Right lung (tissue), 2 donors: ENCODE measurements at regions not wholly inside any gene's neighbourhood (a gene's known extent, or its start where the extent isn't known, plus 50 kb on each side); places are given as distances from the start of the nearest gene placed in this dataset.
A peak's percentile ranks its signal among the peaks of the same experiment; 100 is the strongest.

Experiments used
- DNase-seq, 2 donors: peaks; one replicate each; pipeline ENCODE4 v3.0.0-alpha.2; 2013

- DNase-seq = no peak
Observed at GRCh38 chr12:25755136-25755970, 202.3 kb upstream of the LMNTD1 start.

DNA sequence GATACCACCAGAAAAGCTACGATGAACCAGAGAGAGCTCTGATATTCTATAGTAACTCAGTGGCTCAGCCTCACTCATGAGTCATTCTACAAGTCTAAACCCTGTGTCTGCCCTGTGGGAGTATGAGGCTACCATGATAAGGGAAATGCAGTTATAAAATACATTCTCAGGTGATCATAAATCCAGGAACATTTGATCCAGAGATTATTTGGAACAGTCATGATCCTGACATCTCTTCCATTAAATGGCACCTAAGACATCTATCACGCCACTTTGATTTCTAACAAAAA, 202.6 kb upstream of the RASSF8 start:
- no peak for DNase-seq

DNA sequence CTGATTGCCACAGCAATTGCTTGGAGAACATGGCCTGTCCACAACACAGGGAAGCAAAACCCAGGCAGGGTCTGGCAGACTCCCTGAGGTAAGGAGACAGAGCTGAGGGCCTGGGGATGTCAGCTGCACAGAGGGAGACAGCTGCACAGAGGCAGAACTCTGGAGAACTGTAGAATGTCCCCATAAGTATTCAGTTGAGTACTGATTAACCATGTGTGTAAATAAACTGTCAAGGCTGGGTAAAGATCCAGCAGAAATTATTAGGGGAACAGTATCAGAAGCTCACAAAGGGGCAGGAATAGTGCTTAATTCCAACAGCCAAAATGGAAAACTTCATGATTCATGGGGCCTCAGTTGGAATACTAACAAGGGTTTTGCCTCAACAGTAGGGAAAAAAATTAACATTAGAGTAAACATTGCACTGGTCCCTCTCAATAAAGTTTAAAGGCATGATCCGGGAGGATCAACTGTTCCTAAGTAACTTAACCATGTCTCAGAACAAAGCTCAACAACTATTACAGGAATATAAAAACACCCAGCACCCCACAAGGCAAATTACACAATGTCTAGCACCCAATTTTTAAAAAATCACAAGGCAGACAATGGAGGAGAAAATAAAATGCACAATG, 201.3 kb upstream of the RASSF8 start:
- DNase-seq = no peak

- DNase-seq = no peak
Observed at GRCh38 chr12:25759752-25760151, 198.7 kb upstream of the RASSF8 start.

- DNase-seq = no peak
Observed at GRCh38 chr12:25761356-25761755, 197.1 kb upstream of the RASSF8 start.

DNA sequence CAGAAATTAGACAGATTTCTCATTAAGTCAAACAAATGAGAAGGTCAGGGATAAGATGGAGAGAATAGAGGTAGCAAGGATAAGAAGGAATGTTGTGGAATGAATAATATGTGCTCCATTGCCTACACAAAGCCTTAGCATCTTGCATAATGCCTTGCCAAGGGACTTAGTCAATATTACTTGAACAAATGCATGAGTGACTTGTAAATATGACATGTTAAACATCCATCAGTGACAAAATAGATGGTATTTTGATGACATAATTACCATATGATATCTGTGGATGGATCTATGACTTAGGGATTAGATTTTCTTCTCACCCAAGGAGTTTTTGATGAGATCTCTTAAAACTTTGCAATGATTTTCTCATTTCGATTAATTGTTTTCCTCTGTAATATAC, 194.1 kb upstream of the RASSF8 start:
- no peak for DNase-seq

DNA sequence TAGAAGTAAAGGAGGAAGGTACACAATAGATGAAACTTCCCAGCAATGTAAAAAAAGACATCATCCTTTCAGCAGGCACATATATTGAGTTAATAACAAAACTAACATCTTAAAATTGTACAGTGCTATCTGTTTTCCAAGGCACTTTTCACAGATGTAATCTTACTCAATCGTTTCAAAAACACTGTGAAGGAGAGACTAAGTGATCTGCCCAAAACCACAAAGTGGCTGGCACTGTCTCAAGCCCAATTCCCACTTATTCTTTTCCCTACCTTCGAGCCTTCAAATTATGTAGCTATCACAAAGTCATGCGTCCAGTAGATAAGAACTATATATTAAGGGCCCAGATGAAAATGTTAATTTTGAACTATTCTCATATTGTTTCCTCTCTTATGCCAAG, 193.6 kb upstream of the RASSF8 start:
- no peak for DNase-seq

DNA sequence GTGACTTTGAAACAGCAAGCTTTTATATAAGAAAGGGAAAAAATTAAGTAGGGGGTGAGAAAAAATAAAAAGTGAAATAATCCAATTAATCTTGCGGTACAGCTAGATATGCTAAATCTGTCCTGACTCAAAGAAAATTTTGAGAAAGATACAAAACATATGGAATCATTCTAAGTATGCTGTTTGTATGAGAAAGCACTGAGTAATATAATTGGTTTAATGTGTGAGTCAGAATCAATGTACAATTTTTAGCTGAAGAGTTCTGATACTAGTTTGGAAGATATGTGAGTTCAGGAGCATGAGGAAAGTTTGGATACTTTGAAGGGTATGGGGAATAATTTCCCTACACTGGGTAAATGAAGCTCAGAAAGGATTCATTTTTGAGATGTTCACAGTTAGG, 190.9 kb upstream of the RASSF8 start:
- DNase-seq = no peak

DNA sequence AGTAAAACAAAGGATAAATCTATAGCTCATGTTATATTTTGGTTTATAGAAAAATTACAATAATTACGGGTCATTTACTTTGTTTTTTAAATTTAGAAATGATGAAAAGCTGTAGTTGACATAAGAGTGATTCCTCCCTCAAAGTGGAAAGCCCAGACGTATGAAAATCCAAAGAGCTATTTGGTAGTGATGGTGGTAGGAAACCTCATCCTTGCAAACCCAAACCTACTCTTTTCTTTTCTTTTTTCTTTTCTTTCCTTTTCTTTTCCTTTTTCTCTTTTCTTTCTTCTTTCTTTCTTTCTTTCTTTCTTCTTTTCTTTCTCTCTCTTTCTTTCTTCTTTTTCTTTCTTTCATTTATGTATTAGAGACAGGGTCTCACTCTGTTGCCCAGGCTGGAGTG, 190.3 kb upstream of the RASSF8 start:
- no peak for DNase-seq

GRCh38 chr12:25769082-25769945, 189.2 kb upstream of the RASSF8 start:
- DNase-seq = no peak

GRCh38 chr12:25771041-25771440, 187.4 kb upstream of the RASSF8 start:
- no peak for DNase-seq

DNA sequence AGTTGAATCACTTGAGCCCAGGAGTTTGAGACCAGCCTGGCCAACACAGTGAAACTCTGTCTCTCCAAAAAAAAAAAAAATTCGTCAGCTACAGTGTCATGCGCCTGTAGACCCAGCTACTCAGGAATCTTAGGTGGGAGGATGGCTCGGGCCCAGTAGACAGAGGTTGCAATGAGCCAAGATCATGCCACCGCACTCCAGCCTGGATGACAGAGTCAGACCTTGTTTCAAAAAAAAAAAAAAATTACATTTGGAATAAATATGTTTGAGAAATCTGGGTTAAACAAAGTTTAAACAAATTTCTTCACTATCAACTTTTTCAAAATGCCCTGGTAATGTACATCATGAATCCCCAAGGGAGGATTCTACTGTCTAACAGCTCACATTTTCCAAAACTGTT, 187.0 kb upstream of the RASSF8 start:
- no peak for DNase-seq

DNA sequence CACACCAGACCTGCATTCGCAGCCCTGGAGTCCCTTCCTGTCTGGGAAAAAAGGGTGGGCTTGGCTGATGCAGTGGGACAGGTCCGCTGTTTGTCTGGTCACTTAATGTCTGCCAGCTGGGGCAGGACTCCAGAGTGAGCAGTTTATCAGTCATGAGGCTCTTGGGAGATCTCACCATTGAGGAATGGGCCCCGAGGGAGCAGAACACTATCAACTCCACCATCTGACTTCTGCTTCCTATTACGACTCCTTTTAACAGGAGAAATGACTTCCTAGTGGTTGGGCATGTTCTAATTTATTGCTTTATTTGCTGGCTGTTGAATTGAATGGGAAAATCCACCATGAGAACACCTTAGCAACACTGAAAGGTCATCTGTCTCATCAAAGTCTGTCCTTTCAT, 182.5 kb upstream of the RASSF8 start:
- DNase-seq = no peak

DNA sequence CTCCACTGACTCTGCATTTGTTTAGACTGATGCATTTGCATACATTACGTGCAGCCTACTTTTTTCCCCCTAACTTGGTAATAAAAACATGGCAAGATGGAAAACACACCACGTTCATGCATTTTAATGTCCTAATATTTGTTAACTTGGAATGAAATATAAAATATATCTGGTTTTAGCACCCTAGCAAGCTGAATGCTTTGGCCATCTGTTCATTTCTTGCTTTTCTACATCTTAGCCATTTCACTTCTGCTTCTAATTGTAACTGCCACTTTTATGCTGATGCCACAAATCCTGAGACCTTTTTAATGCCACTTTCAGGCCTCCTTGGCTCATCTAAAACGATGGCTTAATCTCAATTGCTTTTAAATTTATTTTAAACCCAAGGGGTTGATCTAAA, 177.7 kb upstream of the RASSF8 start:
- no peak for DNase-seq

DNA sequence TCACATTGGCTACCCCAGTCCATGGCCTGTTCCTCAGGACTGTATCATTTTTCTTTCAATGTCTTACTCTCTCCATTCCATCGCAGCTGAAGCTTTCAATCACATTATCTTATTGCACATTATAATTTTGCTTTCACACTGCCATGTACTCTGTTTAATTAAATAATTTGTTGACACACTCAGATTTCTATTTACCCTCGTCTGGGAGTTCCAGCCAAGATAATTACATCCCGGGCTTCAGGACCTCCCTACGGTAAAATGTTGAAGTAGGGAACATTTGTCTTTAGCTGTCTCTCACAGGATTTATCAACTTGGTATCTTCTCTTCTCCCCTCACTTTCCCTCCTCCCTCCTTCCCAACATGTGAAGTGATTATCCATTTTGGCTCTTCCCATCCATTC, 177.2 kb upstream of the RASSF8 start:
- no peak for DNase-seq

GRCh38 chr12:25783566-25783965, 174.9 kb upstream of the RASSF8 start:
- DNase-seq = no peak

- no peak for DNase-seq
Observed at GRCh38 chr12:25784669-25785068, 173.8 kb upstream of the RASSF8 start.

DNA sequence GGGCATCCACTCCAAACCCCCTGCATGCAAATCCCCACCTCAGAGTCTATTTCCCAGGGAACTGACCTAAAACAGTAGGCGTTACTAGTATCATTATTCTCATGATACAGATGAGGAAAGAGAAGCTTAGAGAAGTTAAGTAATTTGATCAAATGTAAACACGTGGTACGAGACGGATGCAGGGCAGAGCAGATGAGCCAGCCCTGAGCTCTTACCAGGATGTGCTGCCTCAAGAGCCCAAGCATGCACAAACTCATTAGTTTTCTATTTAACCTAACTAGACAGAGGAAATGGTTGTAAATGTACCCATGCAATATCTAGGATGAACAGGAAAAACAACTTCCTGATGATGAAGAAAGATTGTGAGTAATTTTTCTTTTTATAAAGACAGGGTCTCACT, 173.3 kb upstream of the RASSF8 start:
- DNase-seq = no peak

GRCh38 chr12:25787701-25788100, 170.8 kb upstream of the RASSF8 start:
- no peak for DNase-seq

- DNase-seq = no peak
Observed at GRCh38 chr12:25788707-25789442, 169.6 kb upstream of the RASSF8 start.

GRCh38 chr12:25789541-25789944, 168.9 kb upstream of the RASSF8 start:
- peak in 1 of 2 donors; percentile 59 for DNase-seq

- DNase-seq = no peak
Observed at GRCh38 chr12:25792031-25792430, 166.5 kb upstream of the RASSF8 start.
